Posterior vena cava (tissue), 2 donors: ENCODE measurements at regions not wholly inside any gene's neighbourhood (a gene's known extent, or its start where the extent isn't known, plus 50 kb on each side); places are given as distances from the start of the nearest gene placed in this dataset.

ENCODE experiments used
- DNase-seq: peaks from one replicate; pipeline ENCODE4 v3.0.0-alpha.2; 2020; ENCODE audit warnings: low spot score
- intact Hi-C, 2 donors: fragments of 100-400 bp; cut with DNase I; formaldehyde crosslinking; loops; one replicate each; pipeline versions ENCODE4 v1.14.1 to v1.14.2; 2022 to 2023
- donor health status: DM: yes; HTN: yes; CAD: no.
- donor health status: DM: yes; HTN: yes; CAD: no.

- intact Hi-C loops: no loop called here
- no peak for DNase-seq
Measured at GRCh38 chr3:132230156-132231000, 86.8 kb upstream of the ACP3 start.

GRCh38 chr3:132231633-132232032 is 85.6 kb upstream of the ACP3 start:
- no peak for DNase-seq
- intact Hi-C loops: no loop called here

- intact Hi-C loops: no loop called here
- no peak for DNase-seq
Measured at GRCh38 chr3:132232231-132232792, 84.9 kb upstream of the ACP3 start.

GRCh38 chr3:132236701-132237651 is 80.2 kb upstream of the ACP3 start:
- intact Hi-C loops: no loop called here
- DNase-seq: no peak

GRCh38 chr3:132237652-132238032 is 79.6 kb upstream of the ACP3 start:
- intact Hi-C loops: no loop called here

GRCh38 chr3:132239587-132239986 is 77.6 kb upstream of the ACP3 start:
- DNase-seq: no peak
- intact Hi-C loops: no loop called here

More at GRCh38 chr3:132237652-132238032, 79.6 kb upstream of the ACP3 start:
- no peak for DNase-seq

GRCh38 chr3:132241776-132242514 is 75.3 kb upstream of the ACP3 start:
- no peak for DNase-seq
- intact Hi-C loops: no loop called here

- intact Hi-C loops: no loop called here
- DNase-seq: no peak
Measured at GRCh38 chr3:132242790-132243189, 74.4 kb upstream of the ACP3 start.

- intact Hi-C loops: no loop called here
Measured at GRCh38 chr3:132245552-132246142, 71.6 kb upstream of the ACP3 start.

GRCh38 chr3:132246212-132246611 is 71.0 kb upstream of the ACP3 start:
- intact Hi-C loops: no loop called here
- no peak for DNase-seq

More at GRCh38 chr3:132245552-132246142, 71.6 kb upstream of the ACP3 start:
- no peak for DNase-seq

- no peak for DNase-seq
- intact Hi-C loops: no loop called here
Measured at GRCh38 chr3:132247211-132247610, 70.0 kb upstream of the ACP3 start.

GRCh38 chr3:132248490-132248889 is 68.7 kb upstream of the ACP3 start:
- intact Hi-C loops: no loop called here
- DNase-seq: no peak

- intact Hi-C loops: loop anchor here in 1 of 2 donors (5.0 kb wide), 1 partner anchor 89 kb away; no protein-coding TSS in a partner anchor
- no peak for DNase-seq
Measured at GRCh38 chr3:132253262-132253878, 63.8 kb upstream of the ACP3 start.

- DNase-seq: no peak
- intact Hi-C loops: loop anchor here in 1 of 2 donors (5.0 kb wide), 1 partner anchor 88 kb away; no protein-coding TSS in a partner anchor
Measured at GRCh38 chr3:132254076-132254755, 63.0 kb upstream of the ACP3 start.

- intact Hi-C loops: no loop called here
- DNase-seq: no peak
Measured at GRCh38 chr3:132255041-132255745, 62.0 kb upstream of the ACP3 start.

- intact Hi-C loops: no loop called here
- DNase-seq: no peak
Measured at GRCh38 chr3:132256989-132257388, 60.2 kb upstream of the ACP3 start.

GRCh38 chr3:132261506-132261905 is 55.7 kb upstream of the ACP3 start:
- intact Hi-C loops: no loop called here
- DNase-seq: no peak
